Brain microvascular endothelial cell (primary cell): ENCODE measurements at regions not wholly inside any gene's neighbourhood (a gene's known extent, or its start where the extent isn't known, plus 50 kb on each side); places are given as distances from the start of the nearest gene placed in this dataset.

Source experiments
- DNase-seq: peaks from one replicate; pipeline ENCODE4 v3.0.0-alpha.2; 2020
- H3K27ac ChIP-seq: fragments of 250-450 bp; sonication (Bioruptor Pico); 2 replicates; pipeline ENCODE4 v1.5.1; 2020; ENCODE audit warnings: mild to moderate bottlenecking, moderate library complexity
- H3K27me3 ChIP-seq: fragments of 250-450 bp; sonication (Bioruptor Pico); replicated peaks from 2 replicates; pipeline ENCODE4 v1.5.1; 2020; ENCODE audit warnings: mild to moderate bottlenecking
- H3K36me3 ChIP-seq: fragments of 250-450 bp; sonication (Bioruptor Pico); replicated peaks from 2 replicates; pipeline ENCODE4 v1.5.1; 2020; ENCODE audit warnings: mild to moderate bottlenecking
- H3K4me3 ChIP-seq: 2 replicates; pipeline ENCODE4 v1.5.1; 2011; ENCODE audit warnings: low read depth, mild to moderate bottlenecking, control low read depth, low read length, moderate library complexity
- in situ Hi-C: cut with HindIII; loops from 2 replicates; pipeline ENCODE4 v1.10.0; 2017; ENCODE audit warnings: low sequenced_read_pairs, low pct_ligation_motif_present
- TF ChIP-seq, protein P1 (sequence below): IDR thresholded peaks from 2 replicates; pipeline ENCODE4 v1.5.1; 2011; ENCODE audit warnings: low read depth, mild to moderate bottlenecking, moderate library complexity, low read length, control low read depth, inconsistent platforms; ENCODE audit errors: missing control alignments

- in situ Hi-C loops = no loop called here
- DNase-seq = no peak
- TF ChIP-seq, protein P1, sequence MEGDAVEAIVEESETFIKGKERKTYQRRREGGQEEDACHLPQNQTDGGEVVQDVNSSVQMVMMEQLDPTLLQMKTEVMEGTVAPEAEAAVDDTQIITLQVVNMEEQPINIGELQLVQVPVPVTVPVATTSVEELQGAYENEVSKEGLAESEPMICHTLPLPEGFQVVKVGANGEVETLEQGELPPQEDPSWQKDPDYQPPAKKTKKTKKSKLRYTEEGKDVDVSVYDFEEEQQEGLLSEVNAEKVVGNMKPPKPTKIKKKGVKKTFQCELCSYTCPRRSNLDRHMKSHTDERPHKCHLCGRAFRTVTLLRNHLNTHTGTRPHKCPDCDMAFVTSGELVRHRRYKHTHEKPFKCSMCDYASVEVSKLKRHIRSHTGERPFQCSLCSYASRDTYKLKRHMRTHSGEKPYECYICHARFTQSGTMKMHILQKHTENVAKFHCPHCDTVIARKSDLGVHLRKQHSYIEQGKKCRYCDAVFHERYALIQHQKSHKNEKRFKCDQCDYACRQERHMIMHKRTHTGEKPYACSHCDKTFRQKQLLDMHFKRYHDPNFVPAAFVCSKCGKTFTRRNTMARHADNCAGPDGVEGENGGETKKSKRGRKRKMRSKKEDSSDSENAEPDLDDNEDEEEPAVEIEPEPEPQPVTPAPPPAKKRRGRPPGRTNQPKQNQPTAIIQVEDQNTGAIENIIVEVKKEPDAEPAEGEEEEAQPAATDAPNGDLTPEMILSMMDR = no peak
- Histone ChIP-seq H3K36me3 (no peaks in the 10 kb centered on the region), H3K27me3 (no peaks in the 10 kb centered on the region), H3K4me3 (no peak overlapping the region), H3K27ac (no peak overlapping the region)
Observed at GRCh38 chr10:10517866-10518265, 499.8 kb upstream of the CELF2 start.

GRCh38 chr10:10519674-10520073 is 498.0 kb upstream of the CELF2 start:
- Histone ChIP-seq H3K4me3 (no peak overlapping the region), H3K27ac (no peak overlapping the region), H3K27me3 (no peaks in the 10 kb centered on the region), H3K36me3 (no peaks in the 10 kb centered on the region)
- TF ChIP-seq, protein P1 = no peak
- in situ Hi-C loops = no loop called here
- no peak for DNase-seq

- in situ Hi-C loops = no loop called here
- TF ChIP-seq, protein P1 = no peak
- no peak for DNase-seq
Observed at GRCh38 chr10:10520491-10521385, 496.9 kb upstream of the CELF2 start.

DNA sequence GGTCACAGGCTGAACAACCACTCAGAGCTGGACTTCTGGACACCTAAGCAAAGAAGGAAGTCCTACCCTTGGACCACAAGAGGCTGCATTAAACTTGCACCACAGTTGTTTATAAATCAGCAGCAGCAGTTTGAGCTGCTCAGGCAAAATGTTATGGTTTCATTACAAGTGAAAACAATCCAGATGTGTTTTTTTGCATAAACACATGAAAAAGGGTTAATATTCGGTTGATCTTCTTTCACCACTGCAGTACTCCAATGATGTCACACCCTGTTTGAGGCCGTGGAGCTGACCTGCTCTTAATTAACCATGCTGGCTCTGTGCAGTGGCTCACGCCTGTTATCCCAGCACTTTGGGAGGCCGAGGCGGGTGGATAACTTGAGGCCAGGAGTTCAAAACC is 490.8 kb upstream of the CELF2 start:
- Histone ChIP-seq H3K27me3 (no peaks in the 10 kb centered on the region), H3K27ac (no peak overlapping the region), H3K4me3 (no peak overlapping the region), H3K36me3 (no peaks in the 10 kb centered on the region)
- TF ChIP-seq, protein P1 = no peak
- in situ Hi-C loops = no loop called here
- DNase-seq = no peak

More at GRCh38 chr10:10520491-10521385, 496.9 kb upstream of the CELF2 start:
- Histone ChIP-seq H3K4me3 (no peak overlapping the region), H3K36me3 (no peaks in the 10 kb centered on the region), H3K27me3 (no peaks in the 10 kb centered on the region), H3K27ac (no peak overlapping the region)

DNA sequence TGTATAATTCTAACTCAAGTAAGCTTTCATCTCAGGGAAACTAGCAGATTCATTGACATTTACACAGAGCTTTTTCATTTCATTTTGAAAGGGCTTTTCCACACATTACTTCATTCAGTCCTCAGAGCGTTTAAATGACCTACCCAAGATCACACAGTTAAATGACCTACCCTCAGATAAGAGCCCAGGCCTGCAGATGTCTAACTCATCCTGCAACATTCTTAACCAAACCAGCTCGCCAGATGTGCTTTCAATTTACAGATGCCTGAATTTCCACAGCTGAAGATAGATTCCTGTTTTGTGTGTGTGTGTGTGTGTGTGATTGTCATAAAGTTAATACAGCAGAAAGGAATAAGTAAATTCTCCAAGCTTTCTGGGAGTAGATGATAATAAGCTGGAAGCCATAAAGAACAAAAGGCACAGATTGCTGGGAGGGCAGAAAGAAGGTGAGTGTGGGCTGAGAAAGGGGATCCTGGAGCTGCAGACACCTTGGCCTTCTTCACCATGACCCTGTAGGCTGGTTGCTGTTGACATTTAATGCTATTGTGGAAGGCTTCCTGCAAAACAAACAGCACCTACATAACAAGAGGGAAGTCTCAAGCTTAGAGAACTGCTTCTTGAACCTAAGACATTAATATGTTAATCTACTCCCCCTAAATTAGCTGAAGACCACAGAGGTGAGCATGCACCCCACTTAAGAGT is 489.7 kb upstream of the CELF2 start:
- Histone ChIP-seq H3K36me3 (no peaks in the 10 kb centered on the region), H3K4me3 (no peak overlapping the region), H3K27ac (no peak overlapping the region), H3K27me3 (no peaks in the 10 kb centered on the region)
- no peak for DNase-seq
- in situ Hi-C loops = no loop called here
- TF ChIP-seq, protein P1 = no peak
